A549 (cell line): ENCODE measurements at regions not wholly inside any gene's neighbourhood (a gene's known extent, or its start where the extent isn't known, plus 50 kb on each side); places are given as distances from the start of the nearest gene placed in this dataset.

Experiments
- ATAC-seq, 2 experiments: fragments of 200-7000 bp in 1 of 2; fragments of >200 bp in 1 of 2; cut with Nextera tagmentation in 1 of 2; cut with Tn5 transposase in 1 of 2; 3 replicates each; pipeline versions ENCODE4 v1.8.0 to v1.9.1; 2018 to 2020; ENCODE audit warnings: mild to moderate bottlenecking in 1 of 2, moderate library complexity in 1 of 2
- CTCF ChIA-PET: fragments of 300-600 bp; sonication (Branson Sonifier 250); formaldehyde crosslinking; extraction: SDS; loops from one replicate; lab custom pipeline; 2021; ENCODE audit warnings: antibody characterized with exemption, inconsistent platforms; lab: Yijun Ruan, JAX
- POLR2A ChIA-PET: fragments of 350-600 bp; formaldehyde crosslinking; extraction: SDS; loops from one replicate; lab custom pipeline; 2021; ENCODE audit warnings: antibody characterized with exemption, inconsistent platforms; lab: Yijun Ruan, JAX
- DNase-seq, 2 experiments: peaks; one replicate each; pipeline versions ENCODE4 v3.0.0 to v3.0.0-alpha.2; 2011 to 2016; ENCODE audit warnings: low read depth in 1 of 2, low spot score in 1 of 2
- FAIRE-seq: peaks from 2 replicates; lab custom pipeline; 2011; peaks lifted over from hg19 to GRCh38; lab: Jason Lieb, UNC
- H3K27ac ChIP-seq, 2 experiments: fragments of >200 bp; sonication (Bioruptor Twin); formaldehyde crosslinking; 3 replicates each; pipeline ENCODE4 v1.5.1; 2016 to 2017
- H3K4me1 ChIP-seq: fragments of >200 bp; sonication (Bioruptor Twin); formaldehyde crosslinking; 3 replicates; pipeline ENCODE4 v1.6.1; 2016
- H3K4me2 ChIP-seq: fragments of >200 bp; sonication (Bioruptor Twin); formaldehyde crosslinking; 3 replicates; pipeline ENCODE4 v1.6.1; 2016
- H3K4me3 ChIP-seq: fragments of >200 bp; sonication (Bioruptor Twin); formaldehyde crosslinking; 3 replicates; pipeline ENCODE4 v1.5.1; 2016
- H3K9me3 ChIP-seq: fragments of >200 bp; sonication (Bioruptor Twin); formaldehyde crosslinking; 3 replicates; pipeline ENCODE4 v1.6.1; 2016
- ATOH8 ChIP-seq: fragments of 250-450 bp; sonication (Bioruptor Pico); IDR thresholded peaks from 2 replicates; pipeline ENCODE4 v1.5.0; 2020; ENCODE audit warnings: low read depth, mild to moderate bottlenecking, moderate library complexity
- CBX8 ChIP-seq: fragments of 200-600 bp; sonication (generic); IDR thresholded peaks from 2 replicates; pipeline ENCODE4 v1.6.1; 2016
- CHD4 ChIP-seq: fragments of 200-600 bp; sonication (generic); IDR thresholded peaks from 2 replicates; pipeline ENCODE4 v1.6.1; 2016; ENCODE audit warnings: antibody characterized with exemption, mild to moderate bottlenecking, borderline replicate concordance
- EHF ChIP-seq: fragments of 250-450 bp; sonication (Bioruptor Pico); IDR thresholded peaks from 2 replicates; pipeline ENCODE4 v1.5.0; 2020; ENCODE audit warnings: mild to moderate bottlenecking
- ELK1 ChIP-seq: fragments of 150-350 bp; IDR thresholded peaks from 2 replicates; pipeline ENCODE4 v1.6.1; 2014; ENCODE audit warnings: low read depth, mild to moderate bottlenecking, low read length
- ESRRA ChIP-seq: fragments of 150-350 bp; IDR thresholded peaks from 2 replicates; pipeline ENCODE4 v1.6.1; 2014; ENCODE audit warnings: mild to moderate bottlenecking, low read length, borderline replicate concordance
- FOSB ChIP-seq: fragments of 250-450 bp; sonication (Bioruptor Pico); IDR thresholded peaks from 2 replicates; pipeline ENCODE4 v1.5.0; 2020; ENCODE audit warnings: mild to moderate bottlenecking, moderate library complexity
- FOSL2 ChIP-seq, 2 experiments: fragments of 450-650 bp in 1 of 2; fragments of >200 bp in 1 of 2; sonication (Bioruptor Twin) in 1 of 2; formaldehyde crosslinking; IDR thresholded peaks; 2 replicates each; pipeline versions ENCODE4 v1.5.0 to v1.6.1; 2016 to 2020; ENCODE audit warnings: mild to moderate bottlenecking in 1 of 2, moderate library complexity in 1 of 2
- GATA3 ChIP-seq: IDR thresholded peaks from 2 replicates; pipeline ENCODE4 v1.6.1; 2012; ENCODE audit warnings: borderline replicate concordance
- HEYL ChIP-seq: fragments of 250-450 bp; sonication (Bioruptor Pico); IDR thresholded peaks from 2 replicates; pipeline ENCODE4 v1.8.0; 2021; ENCODE audit warnings: mild to moderate bottlenecking, moderate library complexity
- HMGXB4 ChIP-seq: fragments of 250-450 bp; sonication (Bioruptor Pico); IDR thresholded peaks from 2 replicates; pipeline ENCODE4 v1.5.0; 2021; ENCODE audit warnings: mild to moderate bottlenecking, moderate library complexity, borderline replicate concordance
- HOXB5 ChIP-seq: fragments of 250-450 bp; sonication (Bioruptor Pico); IDR thresholded peaks from 2 replicates; pipeline ENCODE4 v1.5.0; 2020; ENCODE audit warnings: mild to moderate bottlenecking, moderate library complexity
- JUN ChIP-seq, 2 experiments: fragments of >200 bp; sonication (Bioruptor Twin); formaldehyde crosslinking; IDR thresholded peaks; 2 replicates in 1 of 2; 3 replicates in 1 of 2; pipeline ENCODE4 v1.6.1; 2016 to 2017
- KDM1A ChIP-seq: fragments of 200-600 bp; sonication (generic); IDR thresholded peaks from 2 replicates; pipeline ENCODE4 v1.6.1; 2016; ENCODE audit warnings: low read depth, mild to moderate bottlenecking
- KDM5A ChIP-seq: fragments of 200-600 bp; sonication (generic); IDR thresholded peaks from 2 replicates; pipeline ENCODE4 v1.6.1; 2016; ENCODE audit warnings: antibody characterized with exemption, mild to moderate bottlenecking
- MAFK ChIP-seq: fragments of 450-650 bp; IDR thresholded peaks from 2 replicates; pipeline ENCODE4 v1.6.1; 2014; ENCODE audit not compliant: partially characterized antibody
- MAZ ChIP-seq: fragments of 150-350 bp; IDR thresholded peaks from 2 replicates; pipeline ENCODE4 v1.6.1; 2014; ENCODE audit warnings: antibody characterized with exemption, low read depth, low read length, borderline replicate concordance
- PBX3 ChIP-seq: IDR thresholded peaks from 2 replicates; pipeline ENCODE4 v1.6.1; 2012
- POLR2AphosphoS2 ChIP-seq: conservative IDR thresholded peaks from 2 replicates; pipeline ENCODE4 v1.6.1; 2012; ENCODE audit warnings: low read length, improper control_type of control experiment, inconsistent platforms
- RAD21 ChIP-seq, 2 experiments: fragments of >200 bp in 1 of 2; sonication (Bioruptor Twin) in 1 of 2; formaldehyde crosslinking in 1 of 2; IDR thresholded peaks in 1 of 2; conservative IDR thresholded peaks in 1 of 2; 2 replicates in 1 of 2; 3 replicates in 1 of 2; pipeline ENCODE4 v1.6.1; 2012 to 2018; ENCODE audit warnings: inconsistent platforms in 1 of 2
- RCOR1 ChIP-seq: fragments of 150-350 bp; IDR thresholded peaks from 2 replicates; pipeline ENCODE4 v1.6.1; 2014; ENCODE audit warnings: antibody characterized with exemption, low read length, low read depth
- RFX5 ChIP-seq: fragments of 450-650 bp; IDR thresholded peaks from 2 replicates; pipeline ENCODE4 v1.7.1; 2014; ENCODE audit warnings: antibody characterized with exemption, mild to moderate bottlenecking, moderate library complexity
- RNF2 ChIP-seq: fragments of 200-600 bp; sonication (generic); IDR thresholded peaks from 2 replicates; pipeline ENCODE4 v1.6.1; 2016; ENCODE audit warnings: low read depth, mild to moderate bottlenecking, antibody characterized with exemption, moderate library complexity, borderline replicate concordance
- SMC3 ChIP-seq: fragments of >200 bp; sonication (Bioruptor Twin); formaldehyde crosslinking; IDR thresholded peaks from 3 replicates; pipeline ENCODE4 v1.6.1; 2018; ENCODE audit warnings: inconsistent platforms
- ZC3H11A ChIP-seq: fragments of 450-650 bp; IDR thresholded peaks from 2 replicates; pipeline ENCODE4 v1.6.1; 2014; ENCODE audit warnings: antibody characterized with exemption, mild to moderate bottlenecking
- ZNF302 ChIP-seq: fragments of 250-450 bp; sonication (Bioruptor Pico); IDR thresholded peaks from 2 replicates; pipeline ENCODE4 v1.9.0; 2021; ENCODE audit warnings: inconsistent platforms, mild to moderate bottlenecking, moderate library complexity
- ZSCAN20 ChIP-seq: fragments of 250-450 bp; sonication (Bioruptor Pico); IDR thresholded peaks from 2 replicates; pipeline ENCODE4 v1.8.0; 2022; ENCODE audit warnings: mild to moderate bottlenecking, moderate library complexity
- WGBS: methylation state at CpG from one replicate; pipeline ENCODE4 v1.1.6; 2017; ENCODE audit errors: missing lambda C conversion rate; 5-methylcytosine and 5-hydroxymethylcytosine counted together
- TF ChIP-seq, protein P1 (sequence below): fragments of >200 bp; sonication (Bioruptor Twin); formaldehyde crosslinking; IDR thresholded peaks from 3 replicates; pipeline ENCODE4 v1.5.1; 2016
- TF ChIP-seq, protein P2 (sequence below): IDR thresholded peaks from 2 replicates; pipeline ENCODE4 v1.6.1; 2012; ENCODE audit warnings: low read depth, borderline replicate concordance
- TF ChIP-seq, protein P3 (sequence below): fragments of 450-650 bp; IDR thresholded peaks from 2 replicates; pipeline ENCODE4 v1.6.1; 2014; ENCODE audit warnings: antibody characterized with exemption

DNA sequence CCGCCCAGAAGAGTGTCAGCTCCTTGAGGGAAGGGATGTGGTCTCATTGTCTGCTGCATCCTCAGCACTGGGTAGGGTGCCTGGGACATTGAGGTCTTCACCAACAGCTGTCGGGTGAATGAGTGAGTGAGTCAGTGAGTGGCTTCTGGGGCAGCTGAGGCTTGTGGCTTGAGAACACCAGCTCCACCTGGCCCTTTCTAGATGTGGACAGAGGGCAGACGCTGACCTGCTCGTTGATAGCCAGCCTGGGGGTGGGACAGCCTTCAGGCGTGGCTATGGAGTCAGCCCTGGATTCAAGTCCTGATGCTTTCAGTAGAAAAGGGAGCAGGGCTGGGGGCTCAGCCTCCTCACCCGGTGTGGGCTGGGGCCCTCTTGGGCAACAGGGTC is 215.1 kb downstream of the C9orf50 start:
- POLR2A ChIA-PET = interaction anchor here (0.6 kb wide), 1 partner anchor 349 kb away, joined by 3 read pairs; no protein-coding TSS in a partner anchor

GRCh38 chr9:129405089-129405826 is 215.6 kb downstream of the C9orf50 start:
- H3K27ac ChIP-seq = peak overlapping the region; percentile 67 to 84; a peak in 5 of 6 replicates
- DNase-seq (peak in 1 of 2 experiments; percentile 37), ATAC-seq (no peak), FAIRE-seq (no peak)
- peak overlapping the region; percentile 31; the same call in 2 of the 3 replicates for H3K4me2 ChIP-seq
- H3K4me1 ChIP-seq = peaks cover 73% of the 10 kb centered on the region
- TF ChIP-seq, protein P1, sequence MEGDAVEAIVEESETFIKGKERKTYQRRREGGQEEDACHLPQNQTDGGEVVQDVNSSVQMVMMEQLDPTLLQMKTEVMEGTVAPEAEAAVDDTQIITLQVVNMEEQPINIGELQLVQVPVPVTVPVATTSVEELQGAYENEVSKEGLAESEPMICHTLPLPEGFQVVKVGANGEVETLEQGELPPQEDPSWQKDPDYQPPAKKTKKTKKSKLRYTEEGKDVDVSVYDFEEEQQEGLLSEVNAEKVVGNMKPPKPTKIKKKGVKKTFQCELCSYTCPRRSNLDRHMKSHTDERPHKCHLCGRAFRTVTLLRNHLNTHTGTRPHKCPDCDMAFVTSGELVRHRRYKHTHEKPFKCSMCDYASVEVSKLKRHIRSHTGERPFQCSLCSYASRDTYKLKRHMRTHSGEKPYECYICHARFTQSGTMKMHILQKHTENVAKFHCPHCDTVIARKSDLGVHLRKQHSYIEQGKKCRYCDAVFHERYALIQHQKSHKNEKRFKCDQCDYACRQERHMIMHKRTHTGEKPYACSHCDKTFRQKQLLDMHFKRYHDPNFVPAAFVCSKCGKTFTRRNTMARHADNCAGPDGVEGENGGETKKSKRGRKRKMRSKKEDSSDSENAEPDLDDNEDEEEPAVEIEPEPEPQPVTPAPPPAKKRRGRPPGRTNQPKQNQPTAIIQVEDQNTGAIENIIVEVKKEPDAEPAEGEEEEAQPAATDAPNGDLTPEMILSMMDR = no peak
- TF ChIP-seq HEYL (CRISPR knock-in tag) (no peak), MAFK (no peak), ATOH8 (CRISPR knock-in tag) (no peak), RAD21 (conservative IDR thresholded peaks at IDR 0.05 in 1 of 2, IDR thresholded peaks at IDR 0.05 in 1 of 2) (no peak), CBX8 (no peak), PBX3 (no peak), ZNF302 (CRISPR knock-in tag) (no peak), FOSB (CRISPR knock-in tag) (no peak), ELK1 (no peak), KDM5A (no peak), HMGXB4 (CRISPR knock-in tag) (no peak), ESRRA (no peak), GATA3 (no peak), POLR2AphosphoS2 (no peak), EHF (CRISPR knock-in tag) (no peak)
- TF ChIP-seq, protein P2, sequence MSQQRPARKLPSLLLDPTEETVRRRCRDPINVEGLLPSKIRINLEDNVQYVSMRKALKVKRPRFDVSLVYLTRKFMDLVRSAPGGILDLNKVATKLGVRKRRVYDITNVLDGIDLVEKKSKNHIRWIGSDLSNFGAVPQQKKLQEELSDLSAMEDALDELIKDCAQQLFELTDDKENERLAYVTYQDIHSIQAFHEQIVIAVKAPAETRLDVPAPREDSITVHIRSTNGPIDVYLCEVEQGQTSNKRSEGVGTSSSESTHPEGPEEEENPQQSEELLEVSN = no peak
- WGBS = 90% methylated on average over 12 of the region's 13 CpGs
- no peaks in the 10 kb centered on the region for H3K9me3 ChIP-seq
- no peak overlapping the region for H3K4me3 ChIP-seq
- POLR2A ChIA-PET = no interaction called here
- CTCF ChIA-PET = interaction anchor here (1.1 kb wide), 1 partner anchor 262 kb away, joined by 3 read pairs; no protein-coding TSS in a partner anchor

More for the DNA sequence above, 215.1 kb downstream of the C9orf50 start:
- Histone ChIP-seq H3K27ac (peak overlapping the region; percentile 67 to 84), H3K4me2 (peak overlapping the region; percentile 68), H3K4me1 (peaks cover 73% of the 10 kb centered on the region), H3K4me3 (0 out of 3 replicates have a peak overlapping the region, but pooled peaks have one; percentile 5), H3K9me3 (0 out of 3 replicates have a peak, but pooled peaks cover 2% of the 10 kb centered on the region)
- ATAC-seq = no peak
- no peak for FAIRE-seq
- TF ChIP-seq, protein P2 = no peak
- TF ChIP-seq KDM1A (no peak), CHD4 (no peak), RCOR1 (no peak), RFX5 (no peak), RAD21 (conservative IDR thresholded peaks at IDR 0.05 in 1 of 2, IDR thresholded peaks at IDR 0.05 in 1 of 2) (no peak), ESRRA (no peak), HOXB5 (no peak), FOSL2 (IDR thresholded peaks at IDR 0.05) (no peak), FOSL2 (CRISPR knock-in tag; IDR thresholded peaks at IDR 0.05) (no peak), ZSCAN20 (CRISPR knock-in tag) (no peak), RNF2 (no peak), ZC3H11A (no peak), SMC3 (no peak), JUN (IDR thresholded peaks at IDR 0.05) (no peak), MAZ (no peak), CBX8 (no peak)
- TF ChIP-seq, protein P3, sequence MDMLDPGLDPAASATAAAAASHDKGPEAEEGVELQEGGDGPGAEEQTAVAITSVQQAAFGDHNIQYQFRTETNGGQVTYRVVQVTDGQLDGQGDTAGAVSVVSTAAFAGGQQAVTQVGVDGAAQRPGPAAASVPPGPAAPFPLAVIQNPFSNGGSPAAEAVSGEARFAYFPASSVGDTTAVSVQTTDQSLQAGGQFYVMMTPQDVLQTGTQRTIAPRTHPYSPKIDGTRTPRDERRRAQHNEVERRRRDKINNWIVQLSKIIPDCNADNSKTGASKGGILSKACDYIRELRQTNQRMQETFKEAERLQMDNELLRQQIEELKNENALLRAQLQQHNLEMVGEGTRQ = no peak
- no peak for DNase-seq
- WGBS = 87% methylated on average over 6 of the region's 6 CpGs
- CTCF ChIA-PET = interaction anchor here (1.1 kb wide), 1 partner anchor 263 kb away, joined by 3 read pairs; no protein-coding TSS in a partner anchor
